GM19025 (cell line): ENCODE measurements at regions not wholly inside any gene's neighbourhood (a gene's known extent, or its start where the extent isn't known, plus 50 kb on each side); places are given as distances from the start of the nearest gene placed in this dataset.

Experiments used
- ATAC-seq: cut with Tn5 transposase; IDR thresholded peaks from one replicate; pipeline ENCODE4 v1.9.1; 2021; ENCODE audit warnings: mild to moderate bottlenecking, low read depth, moderate library complexity; ENCODE audit not compliant: unreplicated experiment

GRCh38 chr6:81486234-81486633 is 266.2 kb downstream of the TENT5A start:
- no peak for ATAC-seq

DNA sequence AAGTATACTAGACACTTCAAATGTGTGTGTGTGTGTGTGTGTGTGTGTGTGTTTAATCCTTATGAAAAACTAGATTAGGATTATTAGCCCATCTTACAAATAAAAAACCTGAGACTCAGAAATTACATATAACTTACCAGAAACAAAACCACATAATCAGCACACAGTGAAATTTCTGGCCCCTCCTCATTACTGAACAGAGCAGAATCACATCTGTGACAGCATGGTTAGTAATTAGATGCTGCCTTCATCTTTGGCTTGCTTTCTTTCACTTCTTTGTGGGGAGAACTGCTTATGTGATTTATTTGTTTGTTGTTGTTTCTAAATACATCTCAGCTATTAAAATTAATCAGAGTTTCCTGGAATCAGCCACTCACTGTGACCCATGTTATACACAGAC is 267.1 kb downstream of the TENT5A start:
- no peak for ATAC-seq

DNA sequence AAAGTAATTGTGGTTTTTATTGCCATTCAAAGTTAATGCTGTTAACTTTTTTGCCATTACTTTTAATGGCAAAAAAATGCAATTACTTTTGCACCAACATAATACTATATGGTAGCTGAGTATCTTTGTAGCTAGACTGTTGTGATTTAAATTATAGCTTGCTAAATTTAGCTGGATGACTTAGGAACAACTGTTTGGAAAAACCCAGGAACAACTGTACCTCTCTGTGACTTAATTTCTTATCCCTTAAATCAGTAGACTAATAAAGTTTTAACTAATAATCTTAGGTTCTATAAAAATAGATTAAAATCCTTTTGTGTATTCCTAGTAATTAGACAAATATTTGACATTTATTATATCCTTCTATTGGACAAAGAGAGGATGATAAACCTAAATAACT is 268.2 kb downstream of the TENT5A start:
- ATAC-seq = no peak

DNA sequence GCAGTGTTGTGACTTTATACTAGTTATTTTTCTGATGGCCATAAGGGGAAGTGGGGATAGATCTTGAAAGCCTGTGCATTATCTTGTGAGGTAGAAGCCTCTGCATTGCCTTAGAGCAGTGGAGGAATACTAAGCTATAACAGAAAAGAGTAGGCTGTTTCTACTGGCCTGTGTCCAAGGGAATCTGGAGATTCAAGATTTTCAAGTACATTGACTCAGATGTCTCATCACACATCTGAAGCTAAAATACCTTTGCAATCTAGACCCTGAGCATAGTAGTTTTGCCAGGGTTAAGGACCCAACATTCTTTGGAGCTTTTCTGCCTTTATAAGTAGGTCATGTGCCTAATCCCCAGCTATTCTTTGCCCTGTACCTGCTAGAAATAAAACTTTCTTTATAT is 272.3 kb downstream of the TENT5A start:
- no peak for ATAC-seq

- ATAC-seq = no peak
Observed at GRCh38 chr6:81476881-81477280, 275.6 kb downstream of the TENT5A start.

DNA sequence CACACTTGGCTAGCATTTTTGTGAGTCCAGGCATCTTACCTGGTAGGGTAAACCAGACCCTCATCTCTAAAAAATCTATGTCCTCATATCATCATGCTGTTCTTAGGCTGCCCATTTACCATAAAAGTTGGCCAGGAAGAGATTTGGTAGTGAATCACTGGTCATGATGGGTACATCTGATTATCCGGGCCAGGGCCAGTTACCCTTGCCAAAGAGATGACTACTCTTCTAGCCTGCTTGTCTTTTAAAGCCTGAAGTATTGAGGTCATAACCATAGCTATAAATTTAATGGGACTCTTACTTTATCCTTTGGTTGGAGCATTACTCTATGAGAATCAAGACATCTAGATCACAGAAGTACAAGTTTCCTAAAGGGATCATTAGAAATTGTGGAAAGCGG is 276.8 kb downstream of the TENT5A start:
- ATAC-seq = no peak

- ATAC-seq = no peak
Observed at GRCh38 chr6:81465859-81466258, 286.6 kb downstream of the TENT5A start.

GRCh38 chr6:81456416-81456815 is 296.1 kb downstream of the TENT5A start:
- ATAC-seq = no peak

GRCh38 chr6:81455641-81456040 is 296.8 kb downstream of the TENT5A start:
- ATAC-seq = no peak

GRCh38 chr6:81451787-81452186 is 300.7 kb downstream of the TENT5A start:
- peak; percentile 88 for ATAC-seq

DNA sequence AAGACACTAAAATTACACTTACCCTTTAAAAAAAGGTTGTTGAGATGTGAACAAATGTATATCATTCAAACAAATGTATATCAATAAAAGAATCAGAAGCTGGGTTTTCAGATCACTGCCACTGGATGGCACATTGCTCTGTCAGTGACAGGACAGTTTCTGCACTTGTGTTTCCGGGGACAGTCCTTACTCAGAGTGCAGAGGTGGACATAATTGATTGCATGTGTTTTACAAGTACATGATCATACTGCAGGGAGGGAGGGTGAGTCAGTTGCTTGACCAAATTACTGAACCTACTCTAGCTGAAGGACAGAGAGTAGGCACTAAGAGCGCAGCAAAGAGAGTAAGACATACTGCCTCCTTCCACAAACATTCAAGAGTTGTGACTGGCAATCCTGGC is 302.3 kb downstream of the TENT5A start:
- ATAC-seq = no peak

DNA sequence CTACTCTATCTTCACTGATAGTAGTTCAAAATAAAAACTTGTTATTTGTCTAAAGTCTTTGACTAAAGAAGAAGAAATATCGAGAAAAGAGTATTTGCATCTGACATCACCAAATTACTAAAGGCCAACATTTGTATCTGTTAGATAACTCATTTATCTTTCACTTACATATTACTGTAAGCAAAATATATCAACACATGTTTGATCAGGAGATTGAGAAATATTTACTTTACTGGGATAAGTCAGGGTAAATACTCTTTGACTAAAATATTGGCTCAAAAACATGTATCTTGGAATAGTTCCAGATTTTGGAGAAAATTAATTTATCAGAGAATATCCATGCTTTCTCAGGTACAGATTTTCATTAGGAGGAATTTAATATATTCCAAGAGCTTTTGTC is 306.0 kb downstream of the TENT5A start:
- ATAC-seq = no peak

- no peak for ATAC-seq
Observed at GRCh38 chr6:81439417-81439816, 313.1 kb downstream of the TENT5A start.

- no peak for ATAC-seq
Observed at GRCh38 chr6:81436990-81437389, 315.5 kb downstream of the TENT5A start.

DNA sequence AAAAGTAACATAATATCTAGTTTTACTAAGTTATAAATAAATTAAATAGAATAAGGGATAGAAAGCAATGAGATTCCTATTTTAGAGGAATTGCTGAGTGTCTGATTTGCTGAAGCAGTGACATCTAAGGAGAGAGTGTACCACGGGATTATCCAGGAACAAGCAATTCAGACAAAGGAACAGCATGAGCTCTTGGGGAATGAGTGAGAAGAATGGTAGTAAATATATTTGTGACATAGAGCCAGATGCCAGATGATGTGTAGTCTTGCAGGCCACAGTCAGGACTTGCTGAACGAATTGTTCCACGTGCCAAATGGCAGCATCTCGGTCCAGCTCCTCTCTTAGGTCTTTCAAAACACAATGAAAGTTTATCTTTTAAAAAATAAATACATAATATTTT is 339.2 kb downstream of the TENT5A start:
- no peak for ATAC-seq

GRCh38 chr6:81401970-81402690 is 350.4 kb downstream of the TENT5A start:
- ATAC-seq = no peak

DNA sequence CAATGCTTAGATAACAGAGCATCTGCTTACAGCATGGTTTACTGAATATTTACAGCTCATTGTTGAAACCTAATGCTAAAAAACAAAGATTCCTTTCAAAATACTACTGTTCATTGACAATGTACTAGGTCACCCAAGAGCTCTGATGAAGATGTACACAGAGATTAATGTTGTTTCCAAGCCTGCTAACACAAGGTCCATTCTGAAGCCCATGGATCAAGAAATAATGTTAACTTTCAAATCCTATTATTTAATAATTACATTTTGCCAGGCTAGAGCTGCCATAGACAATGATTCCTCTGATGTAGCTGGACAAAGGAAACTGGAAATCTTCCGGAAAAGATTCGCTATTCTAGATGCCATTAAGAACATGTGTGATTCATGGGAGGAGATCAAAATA is 355.6 kb downstream of the TENT5A start:
- ATAC-seq = no peak

DNA sequence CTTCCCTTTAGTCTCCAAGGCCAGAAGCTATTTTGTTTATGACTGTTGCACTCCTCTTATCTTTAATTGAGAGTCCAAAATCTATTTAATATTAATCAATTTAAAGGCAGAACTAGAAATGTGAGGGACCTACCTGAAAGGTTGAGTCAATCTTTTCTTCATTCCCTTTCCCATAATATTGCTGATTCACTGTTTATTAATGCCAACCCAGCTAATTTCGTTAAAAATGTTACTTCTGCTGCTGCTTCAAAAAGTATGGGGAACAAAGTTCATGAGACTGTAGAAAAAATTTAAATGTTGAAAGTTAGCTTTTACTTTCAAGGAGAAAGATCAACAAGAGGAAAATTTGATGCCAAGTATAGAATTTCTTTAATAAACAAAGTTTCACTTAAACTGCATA is 365.3 kb downstream of the TENT5A start:
- no peak for ATAC-seq

- ATAC-seq = no peak
Observed at GRCh38 chr6:81384921-81385320, 367.6 kb downstream of the TENT5A start.

- ATAC-seq = no peak
Observed at GRCh38 chr6:81383472-81383871, 369.0 kb downstream of the TENT5A start.

DNA sequence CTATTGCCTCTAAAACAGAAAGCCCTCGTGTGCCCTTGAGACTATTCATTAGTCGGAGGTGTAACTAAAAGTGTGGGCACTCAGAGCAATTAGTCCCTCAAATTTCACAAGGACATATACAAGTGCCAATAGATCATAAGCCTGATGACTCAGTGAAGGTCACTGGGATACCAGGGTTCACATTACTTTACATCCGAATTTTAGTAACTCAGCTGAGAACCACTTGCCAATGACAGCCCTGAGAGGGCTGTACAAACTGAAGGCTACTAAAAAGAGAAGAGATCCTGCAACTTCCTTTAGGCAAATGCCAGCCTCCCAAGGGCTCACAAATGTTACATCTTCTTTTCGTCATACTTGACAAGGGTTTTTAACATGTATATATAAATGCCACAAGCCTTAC is 369.6 kb downstream of the TENT5A start:
- ATAC-seq = no peak

- no peak for ATAC-seq
Observed at GRCh38 chr6:81381382-81381916, 371.0 kb downstream of the TENT5A start.
